Fibroblast of the aortic adventitia (primary cell): ENCODE measurements at regions not wholly inside any gene's neighbourhood (a gene's known extent, or its start where the extent isn't known, plus 50 kb on each side); places are given as distances from the start of the nearest gene placed in this dataset.

Source experiments
- DNase-seq: peaks from one replicate; pipeline ENCODE4 v3.0.0-alpha.2; 2010; ENCODE audit warnings: low read depth
- H3K4me3 ChIP-seq: 2 replicates; pipeline ENCODE4 v1.5.1; 2011; ENCODE audit warnings: low read depth, mild to moderate bottlenecking, control low read depth, low read length, moderate library complexity
- TF ChIP-seq, protein P1 (sequence below): IDR thresholded peaks from 2 replicates; pipeline ENCODE4 v1.5.1; 2011; ENCODE audit warnings: mild to moderate bottlenecking, low read length, control low read depth, inconsistent platforms; ENCODE audit not compliant: insufficient read depth

DNA sequence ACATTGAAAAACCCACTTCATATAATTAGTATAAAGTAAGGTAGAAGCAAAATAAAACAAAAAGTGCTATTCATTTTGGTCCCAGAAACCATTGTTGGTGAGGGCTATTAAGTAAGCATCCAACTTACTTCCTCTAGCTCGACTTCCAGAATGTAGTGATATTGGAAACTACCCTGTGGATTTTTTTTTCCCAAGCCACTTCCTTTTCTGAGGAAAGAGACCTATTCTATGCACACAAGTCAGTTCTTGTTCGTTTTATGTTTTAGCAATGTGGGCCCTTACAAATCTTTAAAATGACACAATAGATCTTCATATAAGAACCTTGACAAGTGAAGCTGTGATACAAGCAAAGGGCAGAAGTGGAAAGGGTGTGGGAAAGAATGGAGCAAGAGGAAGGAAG is 402.0 kb upstream of the TBL1XR1 start:
- TF ChIP-seq, protein P1, sequence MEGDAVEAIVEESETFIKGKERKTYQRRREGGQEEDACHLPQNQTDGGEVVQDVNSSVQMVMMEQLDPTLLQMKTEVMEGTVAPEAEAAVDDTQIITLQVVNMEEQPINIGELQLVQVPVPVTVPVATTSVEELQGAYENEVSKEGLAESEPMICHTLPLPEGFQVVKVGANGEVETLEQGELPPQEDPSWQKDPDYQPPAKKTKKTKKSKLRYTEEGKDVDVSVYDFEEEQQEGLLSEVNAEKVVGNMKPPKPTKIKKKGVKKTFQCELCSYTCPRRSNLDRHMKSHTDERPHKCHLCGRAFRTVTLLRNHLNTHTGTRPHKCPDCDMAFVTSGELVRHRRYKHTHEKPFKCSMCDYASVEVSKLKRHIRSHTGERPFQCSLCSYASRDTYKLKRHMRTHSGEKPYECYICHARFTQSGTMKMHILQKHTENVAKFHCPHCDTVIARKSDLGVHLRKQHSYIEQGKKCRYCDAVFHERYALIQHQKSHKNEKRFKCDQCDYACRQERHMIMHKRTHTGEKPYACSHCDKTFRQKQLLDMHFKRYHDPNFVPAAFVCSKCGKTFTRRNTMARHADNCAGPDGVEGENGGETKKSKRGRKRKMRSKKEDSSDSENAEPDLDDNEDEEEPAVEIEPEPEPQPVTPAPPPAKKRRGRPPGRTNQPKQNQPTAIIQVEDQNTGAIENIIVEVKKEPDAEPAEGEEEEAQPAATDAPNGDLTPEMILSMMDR = no peak
- no peak for DNase-seq
- no peak overlapping the region for H3K4me3 ChIP-seq

DNA sequence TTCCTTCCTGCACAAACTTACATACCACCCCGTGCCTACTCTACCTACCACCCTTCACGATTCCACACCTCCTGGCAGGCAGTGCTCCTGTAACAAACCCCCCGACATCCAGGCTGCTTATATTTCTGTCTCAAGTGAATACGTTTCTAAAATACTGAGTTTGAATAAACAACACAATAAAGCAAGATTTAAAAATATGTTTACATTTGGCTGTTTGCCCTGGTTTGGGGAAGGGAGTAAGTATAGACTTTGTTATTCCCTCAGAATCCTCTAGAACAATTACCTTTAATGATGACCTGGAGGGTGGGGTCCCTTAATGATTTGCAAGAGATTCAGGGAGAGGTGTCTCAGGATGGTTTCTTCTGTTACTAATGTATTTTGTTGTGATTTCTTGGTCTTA is 402.6 kb upstream of the TBL1XR1 start:
- TF ChIP-seq, protein P1 = no peak
- DNase-seq = no peak
- no peak overlapping the region for H3K4me3 ChIP-seq

DNA sequence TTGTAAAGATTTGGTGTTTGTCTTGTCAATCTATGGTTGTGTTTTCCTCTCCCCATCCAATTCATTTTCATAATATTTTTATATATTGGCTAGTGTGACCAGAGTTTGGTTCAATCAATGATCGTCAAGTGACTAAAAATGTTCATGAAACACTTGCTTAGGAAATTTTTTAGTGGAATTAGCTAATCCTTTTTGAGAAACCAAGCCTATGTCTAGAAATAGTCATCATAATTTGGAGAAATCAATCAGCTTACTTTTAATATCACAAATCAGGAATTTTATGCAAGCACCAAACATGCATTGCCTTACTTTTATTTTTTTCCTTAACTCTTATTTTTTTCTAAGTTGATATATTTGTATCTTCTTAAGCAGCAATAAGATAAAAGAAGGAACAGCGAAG is 403.1 kb upstream of the TBL1XR1 start:
- TF ChIP-seq, protein P1 = no peak
- no peak for DNase-seq
- no peak overlapping the region for H3K4me3 ChIP-seq

DNA sequence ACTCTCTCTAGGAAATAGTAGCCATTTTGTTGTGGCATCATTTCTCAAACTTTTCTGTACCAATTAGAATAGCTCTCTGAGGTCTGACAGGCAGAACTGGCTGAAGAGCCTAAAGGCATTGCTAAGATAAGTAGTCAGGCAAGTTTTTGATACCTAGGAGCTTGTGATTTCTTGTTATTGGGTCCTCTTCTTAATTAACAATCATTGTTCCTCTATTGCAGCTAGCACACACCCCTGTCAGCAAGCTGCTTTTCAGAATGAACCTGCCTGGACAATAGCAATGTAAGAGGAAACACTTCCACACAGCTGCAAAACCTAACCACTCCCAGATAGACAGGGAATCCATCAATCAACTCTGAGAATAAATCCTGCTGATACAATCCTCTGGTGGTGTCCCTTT is 403.9 kb upstream of the TBL1XR1 start:
- DNase-seq = no peak
- TF ChIP-seq, protein P1 = no peak
- no peak overlapping the region for H3K4me3 ChIP-seq

DNA sequence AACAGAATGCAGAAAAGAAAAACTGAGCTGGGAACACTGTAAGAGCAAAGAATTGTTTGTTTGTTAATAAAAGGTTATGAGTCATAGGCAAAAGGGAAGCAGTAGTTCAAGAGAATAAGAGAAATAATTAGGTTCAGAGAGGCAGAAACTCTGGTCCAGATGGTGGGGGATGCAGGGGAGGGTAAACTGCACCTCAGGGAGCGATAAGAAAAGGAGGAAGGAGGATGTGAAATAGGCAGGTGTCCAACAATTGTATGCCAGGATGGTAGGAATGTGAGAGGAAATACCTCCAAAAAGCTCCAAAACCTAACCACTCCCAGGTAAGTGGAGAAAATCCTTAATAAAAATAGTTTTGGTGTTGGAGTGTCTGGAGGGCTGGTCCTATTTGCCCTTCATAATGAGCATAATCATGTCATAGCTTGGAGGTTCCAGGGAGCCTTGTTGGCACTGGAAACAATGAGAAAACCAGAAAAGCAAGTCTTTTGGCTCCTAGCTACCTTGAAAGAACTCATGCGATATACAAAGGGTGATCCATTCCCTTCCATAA is 405.4 kb upstream of the TBL1XR1 start:
- DNase-seq = no peak
- TF ChIP-seq, protein P1 = no peak
- H3K4me3 ChIP-seq = no peak overlapping the region

DNA sequence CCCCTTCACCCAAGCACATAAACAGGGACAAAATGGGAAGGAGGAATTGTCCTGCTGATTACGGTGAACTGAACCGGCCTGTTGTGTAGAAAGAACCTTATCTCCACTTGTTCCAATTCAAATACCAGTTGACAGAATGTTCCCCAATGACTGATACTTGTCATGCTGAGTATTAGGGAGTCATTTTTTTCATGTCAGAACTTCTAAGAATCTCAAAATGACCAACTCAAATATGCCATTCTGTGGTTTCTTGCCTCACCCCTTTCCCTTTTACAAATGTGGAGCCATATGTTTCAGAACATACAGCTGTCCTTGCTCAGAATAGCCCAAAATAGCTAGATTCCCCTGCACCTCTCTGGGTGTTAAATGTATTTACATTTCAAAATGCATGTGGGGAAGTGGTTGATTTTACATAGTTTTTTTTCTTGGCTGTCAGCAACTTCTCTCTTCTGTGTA is 405.9 kb upstream of the TBL1XR1 start:
- no peak for DNase-seq
- TF ChIP-seq, protein P1 = no peak
- no peak overlapping the region for H3K4me3 ChIP-seq

DNA sequence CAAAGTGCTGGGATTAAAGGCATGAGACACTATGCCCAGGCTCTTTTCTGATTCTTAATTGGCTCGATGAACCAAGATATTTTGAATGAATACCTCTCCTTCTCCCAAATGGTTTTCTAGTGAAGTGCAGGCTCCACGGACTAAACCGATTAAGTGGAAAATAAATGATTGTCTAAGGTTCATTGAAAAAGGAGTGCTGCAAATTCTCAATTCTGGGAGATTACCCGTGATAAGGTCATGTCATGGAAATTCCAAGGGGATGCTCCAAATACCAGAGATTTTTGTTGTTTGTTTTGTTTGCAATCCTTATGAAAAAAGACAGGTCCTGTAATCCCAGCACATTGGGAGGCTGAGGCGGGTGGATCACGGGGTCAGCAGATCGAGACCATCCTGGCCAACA is 406.9 kb upstream of the TBL1XR1 start:
- DNase-seq = no peak
- TF ChIP-seq, protein P1 = no peak
- no peak overlapping the region for H3K4me3 ChIP-seq
